HG02852 (cell line): ENCODE measurements at regions not wholly inside any gene's neighbourhood (a gene's known extent, or its start where the extent isn't known, plus 50 kb on each side); places are given as distances from the start of the nearest gene placed in this dataset.

Experiments
- ATAC-seq: cut with Tn5 transposase; IDR thresholded peaks from one replicate; pipeline ENCODE4 v1.9.1; 2021; ENCODE audit warnings: mild to moderate bottlenecking, moderate library complexity; ENCODE audit not compliant: unreplicated experiment

DNA sequence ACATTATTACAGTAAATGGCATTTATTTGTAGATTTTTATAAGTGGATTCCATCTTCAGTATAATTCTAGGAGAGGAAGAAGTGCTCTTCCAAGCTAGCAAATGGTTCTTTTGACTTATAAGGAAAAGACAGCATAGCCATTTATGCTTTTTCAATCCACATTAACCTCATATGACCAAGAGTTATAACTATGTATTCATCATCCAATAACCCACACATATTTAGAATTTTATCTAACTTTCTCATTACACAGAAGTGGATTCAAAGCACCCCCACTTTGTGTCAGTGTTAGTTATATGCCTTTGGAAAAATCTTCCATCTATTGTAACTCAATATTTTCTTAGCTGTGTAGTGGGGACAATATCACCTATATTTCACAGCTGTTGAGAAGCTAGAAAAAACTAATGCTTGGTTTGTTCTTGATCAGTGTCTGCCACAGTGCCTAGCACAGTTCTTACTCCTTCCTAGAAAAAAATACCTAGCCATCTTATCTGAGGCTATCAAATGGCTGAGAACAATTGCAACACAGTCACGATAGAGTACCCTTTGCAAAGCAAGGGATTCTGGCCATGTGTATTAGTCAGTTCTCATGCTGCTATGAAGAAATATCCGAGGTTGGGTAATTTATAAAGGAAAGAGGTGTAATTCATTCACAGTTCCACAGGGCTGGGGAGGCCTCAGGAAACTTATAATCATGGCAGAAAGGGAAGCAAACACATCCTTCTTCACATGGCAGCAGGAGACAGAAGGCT, 986.3 kb downstream of the TFAP2A start:
- no peak for ATAC-seq

DNA sequence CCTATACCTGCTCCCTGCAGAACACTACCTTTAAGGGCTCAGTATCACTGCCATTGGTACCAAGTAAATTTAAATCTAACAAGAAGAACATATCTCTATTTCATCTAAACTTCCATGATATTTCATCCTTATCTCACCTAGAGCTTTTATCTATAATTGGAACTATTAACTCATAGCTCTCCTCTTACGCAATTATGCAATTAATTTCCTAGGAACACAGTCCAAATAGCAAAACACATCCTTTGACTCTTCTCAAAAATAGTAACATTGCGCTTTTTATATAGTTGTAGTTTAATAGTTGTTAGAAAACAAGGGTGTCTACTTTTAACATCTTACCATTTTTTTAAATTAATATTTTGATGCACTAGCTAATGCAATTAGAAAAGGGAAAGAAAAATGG, 986.8 kb upstream of the SLC35B3 start:
- ATAC-seq: no peak

DNA sequence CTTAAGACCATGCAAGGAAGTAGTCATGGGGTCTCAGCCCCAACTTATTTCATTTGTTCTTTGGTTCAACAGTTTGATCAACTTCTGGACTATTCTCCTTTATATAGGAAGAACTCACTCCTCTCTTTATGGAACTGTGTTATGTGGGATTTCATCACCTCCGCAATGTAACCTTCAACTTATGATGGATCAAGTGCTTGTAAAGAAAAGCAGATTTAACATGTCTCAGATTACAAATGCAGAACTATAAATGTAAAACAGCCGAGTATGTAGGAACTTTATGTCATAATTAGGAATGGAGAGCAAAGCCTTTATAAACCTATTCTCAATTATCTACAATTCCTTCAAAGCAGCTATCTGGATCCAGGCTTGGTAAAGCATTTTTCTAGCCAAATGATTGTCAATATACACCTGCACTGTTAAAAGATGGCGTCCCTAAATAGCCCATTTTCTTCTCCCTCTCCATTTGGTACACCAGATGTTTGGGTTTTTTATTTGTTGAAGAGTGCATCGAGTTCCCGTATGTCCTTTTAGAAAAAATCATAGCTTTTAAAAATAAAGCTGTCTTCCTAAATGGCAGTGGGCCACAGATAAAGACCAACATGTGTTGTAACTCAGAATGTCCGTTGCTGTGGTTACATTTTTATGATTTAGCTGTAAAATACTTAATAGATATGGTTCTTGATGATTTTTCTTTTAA, 985.1 kb upstream of the SLC35B3 start:
- ATAC-seq: no peak

DNA sequence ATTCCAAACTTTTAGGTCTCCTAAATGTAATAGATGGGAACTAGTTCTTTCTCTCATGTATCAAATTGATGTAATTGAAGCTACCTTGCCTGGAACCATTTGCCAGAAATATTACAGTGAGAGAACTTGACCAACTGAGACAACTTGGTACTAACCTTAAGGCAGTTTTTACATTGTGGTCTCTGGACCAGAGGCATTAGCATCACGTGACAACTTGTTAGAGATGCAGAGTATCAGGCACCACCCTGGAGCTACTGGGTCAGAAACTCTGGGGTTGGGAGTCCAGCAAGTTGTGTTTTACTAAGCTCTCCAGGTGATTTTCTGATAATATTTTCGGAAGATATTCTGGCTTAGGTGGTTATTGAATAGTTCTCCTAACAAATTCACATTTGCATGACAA, 982.1 kb upstream of the SLC35B3 start:
- ATAC-seq: no peak

DNA sequence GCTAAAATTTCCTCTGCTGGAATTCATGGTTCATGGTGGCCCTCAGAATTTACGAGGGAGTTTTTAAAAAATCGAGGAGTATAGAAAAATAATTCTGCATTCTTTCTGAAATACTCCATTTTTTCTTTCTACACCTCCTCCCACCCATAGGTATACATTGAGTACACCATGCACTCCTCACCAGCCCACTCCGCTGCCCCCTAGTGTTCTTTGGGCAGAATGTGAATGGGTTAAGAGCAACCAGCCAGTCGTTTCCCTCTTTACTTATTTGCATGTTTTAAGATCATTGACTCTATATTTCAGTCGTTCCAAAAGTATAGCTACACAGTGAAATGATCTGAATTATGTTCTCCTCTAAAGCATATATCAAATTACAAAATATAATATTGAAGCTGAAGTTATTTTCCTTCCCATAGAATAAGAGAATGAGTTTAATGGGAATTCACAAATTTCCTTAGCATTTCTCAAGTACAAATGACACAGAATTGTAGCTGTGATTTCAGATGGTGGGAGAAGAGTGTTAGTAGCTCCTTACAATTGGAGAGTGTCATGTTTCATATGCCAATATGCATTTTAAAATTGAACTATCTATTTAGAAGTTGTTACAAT, 977.7 kb upstream of the SLC35B3 start:
- peak; percentile 71 for ATAC-seq

DNA sequence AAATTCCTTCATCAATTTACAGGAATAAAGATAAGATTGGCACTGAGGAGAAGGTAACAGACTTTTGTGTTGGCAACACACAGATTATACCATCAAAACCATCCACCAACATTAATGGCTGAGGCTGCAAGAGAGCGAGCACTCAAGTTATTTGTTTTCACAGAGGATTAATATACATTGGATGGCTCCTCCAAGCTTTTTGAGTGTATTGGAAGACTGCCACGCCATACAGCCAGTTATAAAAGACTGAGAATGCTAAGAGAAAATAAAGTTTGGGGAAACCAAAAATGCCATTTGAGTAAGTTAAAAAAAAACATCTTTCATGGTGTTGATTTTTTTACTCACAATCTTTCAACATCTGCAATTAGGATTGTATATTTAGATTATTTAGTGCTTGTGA, 973.8 kb upstream of the SLC35B3 start:
- ATAC-seq: no peak

DNA sequence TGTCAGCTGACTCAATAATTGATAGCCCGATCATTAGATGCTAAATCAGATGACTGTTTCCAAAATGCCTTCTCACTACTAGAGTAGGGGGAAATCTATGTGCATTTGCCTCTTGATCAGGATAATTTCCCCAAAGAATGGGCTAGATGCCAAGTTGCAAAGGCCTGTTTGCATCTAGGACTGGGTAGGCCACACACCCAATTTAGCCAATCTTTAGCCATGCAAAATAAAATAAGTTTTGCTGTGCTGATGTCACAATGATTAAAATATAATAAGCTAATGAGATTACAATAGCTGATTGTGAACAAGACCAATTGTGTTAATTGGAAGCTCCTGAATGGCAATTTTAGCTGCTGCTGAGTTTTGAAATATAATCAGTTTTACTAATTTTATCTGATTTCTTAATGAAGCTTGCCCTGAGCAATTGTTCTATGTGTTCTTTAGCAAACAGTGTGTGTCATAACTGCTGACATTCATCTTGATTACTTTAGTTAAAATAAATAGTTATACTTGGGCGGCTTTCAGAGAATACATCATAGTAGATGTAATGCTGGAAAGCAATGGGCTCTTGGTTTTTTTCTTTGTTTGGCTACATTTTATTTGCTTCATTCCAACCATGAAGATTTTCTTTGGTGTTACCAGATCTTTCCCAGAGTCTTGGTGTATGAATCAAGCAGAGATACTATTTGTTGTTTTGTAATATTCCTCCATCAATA, 973.2 kb upstream of the SLC35B3 start:
- ATAC-seq: no peak

DNA sequence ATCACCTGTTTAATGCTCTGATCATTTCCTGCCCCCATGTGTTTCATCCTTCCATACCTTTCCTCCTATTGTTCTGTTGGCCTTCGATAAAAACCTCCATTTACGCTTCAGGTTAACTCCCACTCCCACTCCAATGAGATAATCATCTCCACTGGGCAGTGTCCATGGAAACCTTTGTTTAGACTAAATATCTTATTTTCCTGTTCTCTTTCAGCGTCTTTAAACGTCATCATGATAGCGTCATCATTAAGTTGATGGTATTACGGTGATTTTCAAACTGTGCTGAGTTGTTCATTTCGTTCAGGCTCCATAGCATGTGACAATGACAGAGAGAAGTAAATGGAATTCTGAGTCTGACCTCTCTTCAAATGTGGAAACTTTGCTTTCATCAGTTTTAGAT, 970.5 kb upstream of the SLC35B3 start:
- no peak for ATAC-seq

DNA sequence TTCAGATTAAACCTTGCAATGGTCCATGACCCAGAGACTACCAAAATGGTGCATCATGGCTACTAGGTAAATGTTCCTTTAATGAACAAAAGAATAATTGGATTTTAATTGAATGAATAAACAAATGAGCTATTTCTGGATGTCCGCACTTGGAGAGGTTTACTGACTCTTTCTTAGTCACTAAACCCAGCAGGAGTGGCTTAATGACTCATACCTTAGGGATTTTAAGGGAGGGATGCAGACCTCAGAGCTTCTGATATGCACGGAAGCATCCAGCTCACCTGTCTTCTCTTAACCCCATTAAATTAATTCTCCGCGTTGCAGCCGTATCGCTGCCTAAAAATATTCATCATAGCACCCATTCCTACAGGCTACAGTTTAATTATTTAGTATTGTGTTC, 970.0 kb upstream of the SLC35B3 start:
- no peak for ATAC-seq

DNA sequence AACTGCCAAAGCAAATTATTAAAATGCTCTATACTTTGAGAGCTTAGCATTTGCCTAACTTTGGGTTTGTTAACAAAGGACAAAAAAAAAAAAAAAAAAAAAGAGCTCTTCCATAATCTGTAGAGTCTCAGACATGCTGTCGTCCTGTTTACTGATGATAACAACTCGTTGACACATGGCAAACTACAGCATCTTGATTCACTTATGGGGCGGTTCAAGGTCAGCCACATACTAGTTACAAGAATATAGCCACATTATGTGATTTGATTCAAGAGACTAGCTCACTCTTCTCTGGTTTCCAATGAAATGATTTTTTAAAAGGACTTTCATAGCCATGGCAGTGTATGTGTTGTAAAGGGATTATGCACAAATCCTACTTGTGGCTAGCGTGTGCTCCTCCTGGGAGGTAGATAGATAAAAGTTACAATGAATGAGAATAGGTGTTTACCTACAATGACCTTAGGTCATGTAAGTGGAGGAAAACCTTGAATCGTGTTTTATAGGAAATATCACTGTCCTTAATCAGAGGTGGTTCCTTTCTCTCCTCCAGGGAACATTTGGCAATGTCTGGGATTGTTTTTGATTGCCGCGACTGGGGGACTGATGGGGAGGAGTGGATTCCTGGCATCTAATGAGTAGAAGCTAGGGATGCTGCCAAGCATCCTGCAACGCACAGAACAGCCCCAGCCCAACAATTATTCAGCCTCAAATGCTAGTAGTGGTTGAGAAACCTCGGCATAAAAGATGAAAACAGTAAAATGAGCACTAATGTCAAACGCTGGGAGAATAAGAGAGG, 969.2 kb upstream of the SLC35B3 start:
- no peak for ATAC-seq

DNA sequence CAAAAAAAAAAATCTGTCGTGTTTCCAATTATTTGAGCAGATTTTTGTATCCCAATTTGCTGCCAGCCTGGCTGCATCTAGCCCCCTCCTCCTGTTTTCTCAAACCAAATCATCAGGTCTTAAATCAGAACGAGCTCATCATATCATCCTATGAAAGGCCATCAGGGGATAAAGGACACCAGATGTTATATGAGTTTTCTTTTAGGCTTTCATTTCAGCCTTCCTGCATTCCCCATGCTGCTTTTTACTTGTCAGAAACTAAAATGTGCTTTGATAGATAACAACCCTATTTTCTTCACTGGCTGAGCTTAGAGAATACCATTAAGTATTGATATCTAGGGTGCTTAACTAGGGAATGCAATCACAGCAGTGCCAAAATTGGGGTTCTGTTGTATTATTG, 968.4 kb upstream of the SLC35B3 start:
- ATAC-seq: no peak

DNA sequence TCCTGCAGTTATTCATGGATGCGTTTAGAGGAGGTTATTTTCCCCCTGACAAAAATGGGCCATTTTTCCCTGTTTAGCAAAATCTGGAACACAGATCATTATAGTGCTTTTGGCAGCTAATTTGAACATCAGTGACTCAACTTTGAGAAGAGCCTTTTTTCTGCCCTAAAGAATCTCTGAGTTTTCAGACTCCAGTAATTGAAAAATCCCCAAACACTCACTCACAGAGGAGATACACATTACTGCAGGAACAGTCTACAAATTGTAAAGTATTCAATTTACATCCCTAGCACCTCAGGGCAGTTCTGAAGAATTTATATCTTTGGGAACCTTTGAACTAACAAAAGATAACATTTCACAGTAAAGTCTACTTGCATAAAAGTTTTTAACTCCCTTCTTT, 966.6 kb upstream of the SLC35B3 start:
- ATAC-seq: no peak

DNA sequence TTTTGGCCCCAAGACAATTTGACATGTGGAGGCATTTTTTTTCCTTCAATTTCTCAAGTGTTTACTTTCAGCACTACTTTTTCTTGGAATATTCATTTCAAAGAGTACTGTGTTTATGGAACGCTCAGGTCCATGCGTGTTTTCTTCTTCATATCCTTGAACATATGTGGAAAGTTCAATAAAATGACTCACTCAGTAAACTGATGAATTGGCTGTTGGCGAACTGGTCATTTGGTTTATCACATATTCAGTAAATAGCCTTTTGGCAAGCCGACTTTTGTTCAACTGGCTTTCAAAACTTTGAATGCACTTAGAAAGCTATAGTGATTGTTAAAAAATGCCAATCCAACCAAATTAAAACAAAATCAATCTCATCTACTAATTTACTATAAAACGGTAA, 964.6 kb upstream of the SLC35B3 start:
- ATAC-seq: no peak

DNA sequence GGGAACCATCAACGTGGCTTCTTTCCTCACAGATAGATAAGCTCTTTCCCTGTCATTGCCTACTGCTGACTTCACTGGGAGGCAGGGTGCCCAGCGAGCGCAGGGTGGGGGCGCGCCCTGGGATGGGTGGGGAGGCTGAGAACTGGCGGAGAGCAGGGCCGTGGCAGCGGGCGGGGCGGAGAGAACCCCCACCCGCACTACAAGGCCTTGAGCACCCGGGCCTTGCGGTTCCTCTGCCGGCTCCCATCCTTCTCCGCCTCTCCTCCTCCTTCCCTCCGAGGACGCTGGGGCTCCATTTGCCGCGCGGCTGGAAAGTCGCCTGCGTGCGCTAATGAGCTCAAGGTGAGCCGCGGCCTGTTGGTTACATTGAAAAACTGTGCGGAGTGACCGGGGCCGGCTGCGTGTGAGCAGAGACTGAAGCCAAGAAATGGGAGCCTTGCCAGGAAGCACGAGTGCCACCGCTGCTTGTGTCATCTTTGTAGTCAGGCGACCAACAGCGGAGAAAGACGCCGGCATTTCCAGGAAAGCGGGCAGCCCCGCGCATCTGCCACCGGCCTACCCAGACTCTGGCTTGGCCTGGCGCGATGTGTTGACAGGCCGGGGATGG, 963.5 kb upstream of the SLC35B3 start:
- ATAC-seq: no peak

DNA sequence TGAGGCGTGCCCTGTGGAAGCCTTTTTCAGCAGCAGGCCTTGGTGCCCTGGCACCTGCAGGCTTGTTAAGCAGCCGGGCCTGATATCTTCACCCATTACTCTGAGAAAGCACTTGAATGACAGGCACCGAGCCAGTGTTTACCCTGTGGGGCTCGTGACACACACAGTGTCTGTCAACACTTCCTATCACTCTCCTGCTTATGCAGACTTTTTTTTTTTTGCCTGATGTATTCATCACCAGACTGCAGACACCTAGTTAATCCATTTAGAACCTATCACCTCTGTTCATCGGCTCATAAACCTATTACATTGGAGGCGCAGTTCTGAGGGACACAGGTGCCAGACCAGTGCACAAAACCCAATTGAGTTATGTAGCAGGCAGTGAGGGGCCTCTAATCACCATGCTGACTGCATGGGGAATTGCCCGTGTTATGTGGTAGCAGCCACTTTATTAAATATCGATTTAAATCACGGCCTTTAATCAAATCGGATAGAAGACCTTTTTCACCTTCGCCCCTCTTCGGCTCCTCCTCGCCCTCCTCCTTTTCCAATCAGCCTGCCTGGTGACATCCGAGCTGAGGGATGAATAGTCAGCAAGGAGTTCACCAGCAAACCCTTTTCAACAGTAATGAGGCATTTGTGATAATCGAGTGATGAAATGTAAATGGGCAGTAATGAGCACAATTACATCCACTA, 962.9 kb upstream of the SLC35B3 start:
- no peak for ATAC-seq

DNA sequence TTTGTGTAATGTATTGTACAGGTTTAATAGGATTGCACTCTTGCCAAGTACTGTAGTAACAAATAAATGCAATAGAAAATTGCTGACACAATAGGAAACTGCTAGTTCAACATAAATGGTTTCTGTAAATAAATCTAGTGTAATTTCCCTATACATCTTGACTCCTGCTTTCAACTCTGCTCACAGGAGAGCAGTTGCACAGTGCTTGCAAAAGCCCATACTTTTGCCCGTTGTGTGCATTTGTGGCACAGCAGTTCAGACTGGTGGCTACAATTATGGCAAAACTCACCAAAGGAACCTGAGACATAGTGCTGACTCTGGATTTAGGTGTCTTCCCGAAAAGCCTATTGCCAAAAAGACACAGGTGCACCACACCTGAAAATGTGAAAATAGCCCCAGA, 953.3 kb upstream of the SLC35B3 start:
- ATAC-seq: no peak

DNA sequence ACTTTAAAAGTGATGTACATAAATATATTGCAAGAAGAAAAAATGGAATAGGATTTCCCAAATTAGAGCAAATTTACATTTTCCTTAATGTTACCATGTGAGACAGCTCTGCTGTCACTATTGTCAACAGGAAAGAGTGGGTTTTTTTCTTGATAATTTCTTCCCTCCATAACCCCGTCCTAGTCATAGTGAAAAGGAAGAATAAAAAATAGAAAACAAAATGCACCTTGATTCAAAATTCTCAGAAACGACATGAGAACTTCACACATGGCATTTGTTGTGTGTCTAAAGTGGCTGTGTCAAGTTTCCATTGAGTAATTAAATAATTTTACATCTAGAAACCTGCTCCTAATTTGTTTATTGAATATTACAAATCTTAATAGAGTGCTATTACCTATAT, 945.2 kb upstream of the SLC35B3 start:
- ATAC-seq: no peak

DNA sequence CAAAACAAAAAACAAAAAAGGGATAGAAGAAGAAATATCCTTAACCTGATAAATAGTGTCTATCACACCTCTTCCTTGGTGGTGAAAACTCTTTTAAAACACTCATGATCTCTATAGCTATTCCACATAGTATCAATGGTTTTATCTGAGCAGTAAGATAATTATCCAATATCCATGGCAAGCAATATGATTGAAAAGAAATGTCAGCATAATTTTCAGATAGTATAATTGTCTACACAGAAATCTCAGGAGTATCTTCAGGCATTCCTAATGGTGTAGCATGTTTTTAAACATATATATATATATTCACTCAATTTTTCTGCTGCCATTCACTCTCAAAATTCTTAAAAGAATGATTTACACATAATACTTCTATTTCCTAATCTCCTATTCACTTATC, 938.0 kb upstream of the SLC35B3 start:
- no peak for ATAC-seq

DNA sequence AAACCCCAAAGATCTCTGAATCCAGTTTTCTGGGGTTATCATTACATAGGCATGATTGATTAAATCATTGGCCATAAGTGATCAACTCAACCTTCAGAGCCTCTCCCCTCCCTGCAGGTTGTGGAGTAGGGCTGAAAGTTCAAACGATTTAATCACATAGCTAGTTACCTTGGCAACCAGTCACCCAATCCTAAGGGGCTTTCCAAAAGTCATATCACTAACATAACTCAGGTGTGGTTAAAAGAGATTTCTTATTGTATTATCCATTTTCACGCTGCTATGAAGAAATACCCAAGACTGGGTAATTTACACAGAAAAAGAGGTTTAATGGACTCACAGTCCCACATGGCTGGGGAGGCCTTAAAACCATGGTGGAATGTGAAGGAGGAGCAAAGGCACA, 935.1 kb upstream of the SLC35B3 start:
- peak; percentile 60 for ATAC-seq

DNA sequence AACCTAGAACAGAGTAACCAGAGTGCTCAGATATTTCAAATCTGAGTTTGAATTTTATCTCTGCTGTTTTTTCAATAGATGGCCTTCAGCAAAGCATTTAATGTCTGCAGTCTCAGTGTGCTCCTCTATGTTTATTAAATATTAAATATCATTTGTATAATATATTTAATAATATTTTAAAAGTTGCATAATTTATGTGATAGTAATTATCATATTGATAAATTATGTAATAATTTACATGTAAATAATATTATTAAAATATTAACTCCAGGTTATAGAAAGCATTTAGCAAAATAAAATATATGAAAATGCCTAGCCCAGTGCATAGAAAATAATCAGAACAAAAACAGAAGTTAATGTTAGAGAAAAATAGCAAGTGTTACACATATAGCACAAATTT, 930.0 kb upstream of the SLC35B3 start:
- ATAC-seq: no peak
